H9 (cell line): ENCODE measurements at regions not wholly inside any gene's neighbourhood (a gene's known extent, or its start where the extent isn't known, plus 50 kb on each side); places are given as distances from the start of the nearest gene placed in this dataset.

Experiments used
- DNase-seq: peaks from one replicate; pipeline ENCODE4 v3.0.0-alpha.2; 2017
- H2AFZ ChIP-seq: one replicate; pipeline ENCODE4 v1.6.1; 2013; ENCODE audit warnings: mild to moderate bottlenecking, low read length, control low read depth, moderate library complexity
- H2AK5ac ChIP-seq: 2 replicates; pipeline ENCODE4 v1.6.1; 2013; ENCODE audit warnings: low read length, control low read depth, mixed read lengths; ENCODE audit not compliant: insufficient read length
- H2BK120ac ChIP-seq: one replicate; pipeline ENCODE4 v1.6.1; 2013; ENCODE audit warnings: low read depth, mild to moderate bottlenecking, low read length, control low read depth, inconsistent platforms; ENCODE audit not compliant: poor library complexity, severe bottlenecking
- H2BK12ac ChIP-seq: 2 replicates; pipeline ENCODE4 v1.6.1; 2013; ENCODE audit warnings: low read length, control low read depth, mixed read lengths, low read depth; ENCODE audit not compliant: insufficient read length
- H2BK15ac ChIP-seq: 2 replicates; pipeline ENCODE4 v1.6.1; 2013; ENCODE audit warnings: low read depth, low read length, control low read depth
- H2BK20ac ChIP-seq: one replicate; pipeline ENCODE4 v1.6.1; 2013; ENCODE audit warnings: low read depth, mild to moderate bottlenecking, low read length, control low read depth, inconsistent platforms; ENCODE audit not compliant: poor library complexity, severe bottlenecking
- H2BK5ac ChIP-seq: 2 replicates; pipeline ENCODE4 v1.6.1; 2013; ENCODE audit warnings: low read length, control low read depth, mixed read lengths; ENCODE audit not compliant: insufficient read length
- H3K14ac ChIP-seq: 2 replicates; pipeline ENCODE4 v1.6.1; 2013; ENCODE audit warnings: low read length, control low read depth; ENCODE audit not compliant: insufficient read depth
- H3K18ac ChIP-seq: 2 replicates; pipeline ENCODE4 v1.6.1; 2013; ENCODE audit warnings: low read depth, mild to moderate bottlenecking, mixed read lengths, low read length, control low read depth; ENCODE audit not compliant: insufficient read length
- H3K23ac ChIP-seq: 2 replicates; pipeline ENCODE4 v1.6.1; 2013; ENCODE audit warnings: low read length, control low read depth, mixed read lengths, low read depth; ENCODE audit not compliant: insufficient read length
- H3K23me2 ChIP-seq: 2 replicates; pipeline ENCODE4 v1.6.1; 2013; ENCODE audit warnings: low read depth, mild to moderate bottlenecking, mixed read lengths, low read length, control low read depth; ENCODE audit not compliant: insufficient read length, poor library complexity, severe bottlenecking
- H3K27ac ChIP-seq: 2 replicates; pipeline ENCODE4 v1.5.1; 2013; ENCODE audit warnings: low read length, control low read depth, mixed read lengths, low read depth; ENCODE audit not compliant: insufficient read length
- H3K27me3 ChIP-seq: 2 replicates; pipeline ENCODE4 v1.6.1; 2013; ENCODE audit warnings: low read length, control low read depth, inconsistent platforms; ENCODE audit not compliant: insufficient read depth
- H3K4ac ChIP-seq: 2 replicates; pipeline ENCODE4 v1.6.1; 2013; ENCODE audit warnings: low read depth, mild to moderate bottlenecking, control low read depth, inconsistent platforms, low read length, moderate library complexity
- H3K4me1 ChIP-seq: 2 replicates; pipeline ENCODE4 v1.6.1; 2013; ENCODE audit warnings: low read length, control low read depth, inconsistent platforms; ENCODE audit not compliant: insufficient read depth
- H3K4me2 ChIP-seq: 2 replicates; pipeline ENCODE4 v1.6.1; 2013; ENCODE audit warnings: low read length, control low read depth, mixed read lengths; ENCODE audit not compliant: insufficient read length, insufficient read depth
- H3K56ac ChIP-seq: 2 replicates; pipeline ENCODE4 v1.6.1; 2013; ENCODE audit warnings: low read depth, mild to moderate bottlenecking, mixed read lengths, low read length, control low read depth; ENCODE audit not compliant: insufficient read length
- H3K79me1 ChIP-seq: 2 replicates; pipeline ENCODE4 v1.6.1; 2013; ENCODE audit warnings: low read depth, mild to moderate bottlenecking, moderate library complexity, low read length, control low read depth, inconsistent platforms; ENCODE audit not compliant: insufficient read depth, poor library complexity, severe bottlenecking
- H3K79me2 ChIP-seq: 2 replicates; pipeline ENCODE4 v1.6.1; 2013; ENCODE audit warnings: low read length, control low read depth, inconsistent platforms; ENCODE audit not compliant: insufficient read depth
- H3K9ac ChIP-seq: 2 replicates; pipeline ENCODE4 v1.6.1; 2013; ENCODE audit warnings: low read length, control low read depth, mixed read lengths; ENCODE audit not compliant: insufficient read length; ENCODE audit errors: extremely low read depth
- H3K9me3 ChIP-seq: one replicate; pipeline ENCODE4 v1.6.1; 2013; ENCODE audit warnings: low read depth, low read length, inconsistent platforms; ENCODE audit not compliant: control insufficient read depth
- H3T11ph ChIP-seq: one replicate; pipeline ENCODE4 v1.6.1; 2013; ENCODE audit warnings: mild to moderate bottlenecking, low read length, control low read depth, inconsistent platforms
- H4K20me1 ChIP-seq: one replicate; pipeline ENCODE4 v1.6.1; 2013; ENCODE audit not compliant: control insufficient read depth, insufficient read length, insufficient read depth
- H4K5ac ChIP-seq: 2 replicates; pipeline ENCODE4 v1.6.1; 2013; ENCODE audit warnings: low read depth, mild to moderate bottlenecking, mixed read lengths, low read length, control low read depth; ENCODE audit not compliant: insufficient read length
- H4K8ac ChIP-seq: replicated peaks from 2 replicates; pipeline ENCODE4 v1.6.1; 2013; ENCODE audit warnings: low read length, control low read depth, mixed read lengths, low read depth; ENCODE audit not compliant: insufficient read length
- H4K91ac ChIP-seq: 2 replicates; pipeline ENCODE4 v1.6.1; 2013; ENCODE audit warnings: low read depth, mild to moderate bottlenecking, moderate library complexity, mixed read lengths, low read length, control low read depth; ENCODE audit not compliant: insufficient read length
- H3K27ac Mint-ChIP-seq, 3 experiments: 2 replicates in 2 of 3; 3 replicates in 1 of 3; pipeline ENCODE4 v1.8.0; 2020 to 2021; ENCODE audit warnings: mixed read lengths in 3 of 3, mild to moderate bottlenecking in 1 of 3, moderate library complexity in 1 of 3
- H3K27me3 Mint-ChIP-seq: 2 replicates; pipeline ENCODE4 v1.8.0; 2021; ENCODE audit warnings: low read depth, mild to moderate bottlenecking, moderate library complexity, mixed read lengths
- H3K36me3 Mint-ChIP-seq, 3 experiments: 2 replicates in 2 of 3; 3 replicates in 1 of 3; pipeline ENCODE4 v1.8.0; 2020 to 2021; ENCODE audit warnings: low read depth in 3 of 3, mixed read lengths in 3 of 3; ENCODE audit not compliant: insufficient read depth in 1 of 3
- H3K4me1 Mint-ChIP-seq, 2 experiments: 2 replicates each; pipeline ENCODE4 v1.8.0; 2020; ENCODE audit warnings: mixed read lengths in 2 of 2
- H3K4me3 Mint-ChIP-seq, 2 experiments: 2 replicates in 1 of 2; 3 replicates in 1 of 2; pipeline ENCODE4 v1.8.0; 2020 to 2021; ENCODE audit warnings: mild to moderate bottlenecking in 2 of 2, mixed read lengths in 2 of 2, moderate library complexity in 1 of 2
- H3K9me3 Mint-ChIP-seq, 2 experiments: 2 replicates in 1 of 2; 3 replicates in 1 of 2; pipeline ENCODE4 v1.8.0; 2020; ENCODE audit warnings: mild to moderate bottlenecking in 2 of 2, mixed read lengths in 2 of 2, moderate library complexity in 1 of 2
- CTCF ChIP-seq: fragments of 200-600 bp; sonication (generic); conservative IDR thresholded peaks from 3 replicates; pipeline ENCODE4 v1.8.0; 2021; ENCODE audit warnings: antibody characterized with exemption, mild to moderate bottlenecking
- WGBS: extraction: QIAGEN DNeasy Blood & Tissue Kit; methylation state at CpG from one replicate; pipeline ENCODE4 v1.1.7; 2013; ENCODE audit warnings: missing lambda C conversion rate, low lambda C conversion rate, mixed read lengths; ENCODE audit not compliant: insufficient read length; ENCODE audit errors: extremely low coverage; 5-methylcytosine and 5-hydroxymethylcytosine counted together

DNA sequence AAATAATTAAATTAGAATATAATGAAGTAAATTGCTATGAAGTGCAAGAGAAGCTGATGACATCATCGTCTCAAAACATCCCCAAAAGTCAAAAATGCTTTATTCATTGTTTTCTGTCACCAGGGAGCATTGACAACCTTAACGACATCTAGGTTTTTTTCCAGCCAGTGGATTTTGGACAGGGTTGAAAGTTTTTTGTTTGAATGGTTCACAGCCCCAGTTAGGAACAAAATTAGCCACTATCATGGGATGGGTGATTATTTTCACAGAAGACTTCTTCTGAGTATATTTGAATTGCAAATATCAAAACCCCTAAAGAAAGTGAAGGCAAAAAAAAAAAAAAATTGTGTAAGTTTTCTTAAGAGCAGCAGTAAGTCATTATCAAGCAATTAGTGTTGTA lies 826.1 kb downstream of the STPG2 start:
- no peak for DNase-seq
- no peaks in the 10 kb centered on the region for H3K9me3 ChIP-seq
- H2AK5ac ChIP-seq: no peak overlapping the region
- no peak overlapping the region for H3T11ph ChIP-seq
- Mint-ChIP-seq H3K27me3 (no peaks in the 10 kb centered on the region), H3K36me3 (no peaks in the 10 kb centered on the region), H3K27ac (no peak overlapping the region; a peak in 1 of 7 replicates), H3K9me3 (no peaks in the 10 kb centered on the region), H3K4me3 (no peak overlapping the region), H3K4me1 (peaks cover 10 to 19% of the 10 kb centered on the region in 2 experiments)
- H3K18ac ChIP-seq: no peak overlapping the region
- no peak overlapping the region for H2BK5ac ChIP-seq
- H4K91ac ChIP-seq: no peak overlapping the region
- no peak for TF ChIP-seq CTCF
- H3K9ac ChIP-seq: no peak overlapping the region
- H3K4me1 ChIP-seq: no peaks in the 10 kb centered on the region
- H3K56ac ChIP-seq: no peak overlapping the region
- H2BK12ac ChIP-seq: no peak overlapping the region
- no peak overlapping the region for H3K4ac ChIP-seq
- H2BK120ac ChIP-seq: no peak overlapping the region
- H2BK20ac ChIP-seq: no peak overlapping the region
- no peaks in the 10 kb centered on the region for H3K79me2 ChIP-seq
- no peaks in the 10 kb centered on the region for H3K27me3 ChIP-seq
- H3K27ac ChIP-seq: no peak overlapping the region
- no peaks in the 10 kb centered on the region for H3K23me2 ChIP-seq
- no peak overlapping the region for H2BK15ac ChIP-seq
- H3K23ac ChIP-seq: no peak overlapping the region
- H2AFZ ChIP-seq: no peak overlapping the region
- H4K20me1 ChIP-seq: no peaks in the 10 kb centered on the region
- WGBS: no CpG with 5 or more reads among the region's 2 CpGs
- H4K8ac ChIP-seq: no peak overlapping the region
- no peak overlapping the region for H4K5ac ChIP-seq
- H3K4me2 ChIP-seq: no peak overlapping the region
- H3K79me1 ChIP-seq: no peaks in the 10 kb centered on the region
- H3K14ac ChIP-seq: no peak overlapping the region
